ENCODE measurements at regions not wholly inside any gene's neighbourhood (a gene's known extent, or its start where the extent isn't known, plus 50 kb on each side); places are given as distances from the start of the nearest gene placed in this dataset.

- TF ChIP-seq CBFB (CRISPR knock-in tag; IDR thresholded peaks at IDR 0.05) (no peak), EGR1 (conservative IDR thresholded peaks at IDR 0.05) (no peak), SOX6 (IDR thresholded peaks at IDR 0.05) (no peak), CHD2 (IDR thresholded peaks at IDR 0.05; ENCODE audit: low read depth, low read length) (no peak), TARDBP (IDR thresholded peaks at IDR 0.05) (no peak), CGGBP1 (CRISPR knock-in tag; IDR thresholded peaks at IDR 0.05) (no peak), BRD4 (IDR thresholded peaks at IDR 0.05) (no peak), ZNF764 (CRISPR knock-in tag; IDR thresholded peaks at IDR 0.05; ENCODE audit: low read depth) (no peak), SETDB1 (IDR thresholded peaks at IDR 0.05; ENCODE audit: low read length) (no peak), PRMT5 (CRISPR knock-in tag; IDR thresholded peaks at IDR 0.05) (no peak), DDX20 (tag; IDR thresholded peaks at IDR 0.05; ENCODE audit: low read depth) (no peak), STAG1 (CRISPR knock-in tag; IDR thresholded peaks at IDR 0.05; ENCODE audit: borderline replicate concordance) (no peak), KLF10 (CRISPR knock-in tag; IDR thresholded peaks at IDR 0.05) (no peak), ATF4 (CRISPR knock-in tag; IDR thresholded peaks at IDR 0.05) (no peak), KLF6 (CRISPR knock-in tag; IDR thresholded peaks at IDR 0.05; ENCODE audit: borderline replicate concordance) (no peak), ZC3H11A (IDR thresholded peaks at IDR 0.05; ENCODE audit: low read depth, low read length) (no peak), MTF1 (CRISPR knock-in tag; IDR thresholded peaks at IDR 0.05; ENCODE audit: borderline replicate concordance) (no peak), FIP1L1 (IDR thresholded peaks at IDR 0.05; ENCODE audit: low read depth, low read length, poor library complexity, severe bottlenecking) (no peak), MXD1 (CRISPR knock-in tag; IDR thresholded peaks at IDR 0.05; ENCODE audit: borderline replicate concordance, poor library complexity, severe bottlenecking) (no peak), ID3 (CRISPR knock-in tag; IDR thresholded peaks at IDR 0.05) (no peak), ID3 (tag; IDR thresholded peaks at IDR 0.05) (no peak), NCOR1 (IDR thresholded peaks at IDR 0.05) (no peak), E2F8 (IDR thresholded peaks at IDR 0.05; ENCODE audit: low read depth, partially characterized antibody) (no peak), CHCHD3 (CRISPR knock-in tag; IDR thresholded peaks at IDR 0.05) (no peak), FOXP1 (CRISPR knock-in tag; IDR thresholded peaks at IDR 0.05) (no peak), SMC3 (conservative IDR thresholded peaks at IDR 0.05; ENCODE audit: insufficient read depth, low read depth, low read length) (peak; percentile 62)
Observed at GRCh38 chr5:173786286-173787187, 101.6 kb upstream of the CPEB4 start (continued).

Measured in K562 (cell line).